Gastrocnemius medialis (tissue), 4 donors: ENCODE measurements at regions not wholly inside any gene's neighbourhood (a gene's known extent, or its start where the extent isn't known, plus 50 kb on each side); places are given as distances from the start of the nearest gene placed in this dataset.

ENCODE experiments used
- ATAC-seq, 2 donors: fragments of 150-250 bp; one replicate each; pipeline ENCODE4 v1.9.1; 2016
- DNase-seq, 2 donors: peaks; one replicate each; pipeline ENCODE4 v3.0.0-alpha.2; 2019
- H3K27ac ChIP-seq, 4 donors: fragments of 200-600 bp; sonication (generic); 1 replicate in 1 of 4; 2 replicates in 3 of 4; pipeline ENCODE4 v1.5.1; 2016 to 2018; ENCODE audit warnings: mild to moderate bottlenecking in 2 of 4, moderate library complexity in 1 of 4
- H3K27me3 ChIP-seq, 3 donors: fragments of 200-600 bp; sonication (generic) in 2 of 3; 1 replicate in 1 of 3; 2 replicates in 2 of 3; pipeline versions ENCODE4 v1.5.1 to v1.6.0; 2016 to 2019; ENCODE audit warnings: mild to moderate bottlenecking in 1 of 3, moderate library complexity in 1 of 3
- H3K36me3 ChIP-seq, 2 donors: fragments of 200-600 bp; sonication (generic) in 1 of 2; one replicate each; pipeline ENCODE4 v1.5.1; 2017 to 2018
- H3K4me1 ChIP-seq, 2 donors: fragments of 200-600 bp; sonication (generic) in 1 of 2; one replicate each; pipeline ENCODE4 v1.5.1; 2016 to 2017; ENCODE audit warnings: mild to moderate bottlenecking in 2 of 2
- H3K4me3 ChIP-seq, 4 donors: fragments of 200-600 bp; sonication (generic) in 3 of 4; 1 replicate in 1 of 4; 2 replicates in 3 of 4; pipeline ENCODE4 v1.5.1; 2016 to 2019; ENCODE audit warnings: mild to moderate bottlenecking in 2 of 4
- H3K9me3 ChIP-seq, 3 donors: fragments of 200-600 bp; sonication (generic) in 2 of 3; 1 replicate in 1 of 3; 2 replicates in 2 of 3; pipeline ENCODE4 v1.5.1; 2016 to 2019
- CTCF ChIP-seq, 5 experiments: fragments of 450-650 bp in 3 of 5; fragments of 200-600 bp in 2 of 5; sonication (generic) in 2 of 5; IDR thresholded peaks in 4 of 5; conservative IDR thresholded peaks in 1 of 5; 1 replicate in 4 of 5; 2 replicates in 1 of 5; pipeline ENCODE4 v1.5.1; 2016 to 2019; ENCODE audit warnings: antibody characterized with exemption in 5 of 5, mild to moderate bottlenecking in 3 of 5, moderate library complexity in 3 of 5
- POLR2A ChIP-seq, 2 donors: fragments of 450-650 bp; IDR thresholded peaks; one replicate each; pipeline ENCODE4 v1.6.1; 2017; ENCODE audit warnings: antibody characterized with exemption in 2 of 2, mild to moderate bottlenecking in 2 of 2, moderate library complexity in 2 of 2
- in situ Hi-C, 4 donors: fragments of 200-750 bp; cut with MboI; loops; one replicate each; pipeline versions ENCODE4 v1.15.0 to v1.8.0; 2017; ENCODE audit warnings: low sequenced_read_pairs in 4 of 4
- intact Hi-C: fragments of 100-400 bp; cut with DNase I; formaldehyde crosslinking; loops from one replicate; pipeline ENCODE4 v1.15.1; 2023; ENCODE audit warnings: low total_unique reads

DNA sequence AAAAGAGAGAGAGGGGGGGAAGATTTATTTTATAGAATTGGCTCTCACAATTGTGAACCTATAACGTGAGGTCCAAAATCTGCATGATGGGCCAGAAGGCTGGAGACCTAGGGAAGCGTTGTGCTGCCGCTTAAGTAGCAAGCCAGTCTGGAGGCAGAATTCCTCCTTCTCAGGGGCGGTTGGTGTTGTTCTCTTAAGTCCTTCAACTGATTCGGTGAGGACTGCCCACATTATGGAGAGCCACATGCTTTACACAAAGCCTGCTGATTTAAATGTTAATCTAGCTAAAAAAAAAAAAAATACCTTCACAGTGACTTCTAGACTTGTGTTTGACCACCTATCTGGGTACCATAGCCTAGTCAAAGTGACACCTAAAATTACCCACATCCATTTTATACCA, 64.2 kb upstream of the CKS2 start:
- in situ Hi-C loops, result no loop called here

GRCh38 chr9:89247431-89248353, 63.3 kb upstream of the CKS2 start:
- in situ Hi-C loops, result no loop called here
- H3K4me1 ChIP-seq, result no peaks in the 10 kb centered on the region

More for the DNA sequence above, 64.2 kb upstream of the CKS2 start:
- no peak overlapping the region for H3K27ac ChIP-seq
- ATAC-seq (no peak), DNase-seq (no peak)
- no peak overlapping the region for H3K4me3 ChIP-seq
- no peaks in the 10 kb centered on the region for H3K4me1 ChIP-seq
- H3K36me3 ChIP-seq, result no peaks in the 10 kb centered on the region
- no peaks in the 10 kb centered on the region for H3K9me3 ChIP-seq
- no peaks in the 10 kb centered on the region for H3K27me3 ChIP-seq
- TF ChIP-seq POLR2A (IDR thresholded peaks at IDR 0.05) (no peak), CTCF (IDR thresholded peaks at IDR 0.05 in 4 of 5, conservative IDR thresholded peaks at IDR 0.05 in 1 of 5) (no peak)
- intact Hi-C loops, result no loop called here

DNA sequence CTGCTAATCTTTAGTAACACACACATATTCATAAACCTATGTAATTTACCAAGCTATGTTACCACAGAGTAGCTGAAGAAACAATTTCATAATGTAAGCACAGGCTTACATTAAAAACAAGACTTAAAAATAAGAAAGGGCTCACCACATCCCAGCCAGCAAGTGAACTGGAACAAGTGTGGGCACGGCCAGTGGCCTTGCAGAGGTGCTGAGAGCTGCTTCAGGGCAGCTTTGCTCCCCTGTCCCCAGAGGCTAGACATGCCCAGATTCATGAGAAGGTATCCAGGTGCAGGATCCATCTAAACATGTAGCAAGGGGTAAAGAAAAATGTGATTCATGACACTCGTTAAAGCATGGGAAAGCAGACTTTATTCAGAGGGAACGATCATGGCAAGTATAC, 62.0 kb upstream of the CKS2 start:
- intact Hi-C loops, result no loop called here
- ATAC-seq, result no peak
- in situ Hi-C loops, result no loop called here
- Histone ChIP-seq H3K4me3 (no peak overlapping the region), H3K36me3 (no peaks in the 10 kb centered on the region), H3K4me1 (no peaks in the 10 kb centered on the region), H3K27ac (no peak overlapping the region), H3K27me3 (no peaks in the 10 kb centered on the region), H3K9me3 (no peaks in the 10 kb centered on the region)
- TF ChIP-seq CTCF (IDR thresholded peaks at IDR 0.05 in 4 of 5, conservative IDR thresholded peaks at IDR 0.05 in 1 of 5) (no peak), POLR2A (IDR thresholded peaks at IDR 0.05) (no peak)
- no peak for DNase-seq

More at GRCh38 chr9:89247431-89248353, 63.3 kb upstream of the CKS2 start:
- Histone ChIP-seq H3K36me3 (no peaks in the 10 kb centered on the region), H3K4me3 (no peak overlapping the region), H3K9me3 (no peaks in the 10 kb centered on the region), H3K27me3 (no peaks in the 10 kb centered on the region), H3K27ac (no peak overlapping the region)
- TF ChIP-seq POLR2A (IDR thresholded peaks at IDR 0.05), result no peak
- no peak for TF ChIP-seq CTCF (IDR thresholded peaks at IDR 0.05 in 4 of 5, conservative IDR thresholded peaks at IDR 0.05 in 1 of 5)
- DNase-seq, result no peak
- intact Hi-C loops, result no loop called here
- no peak for ATAC-seq

DNA sequence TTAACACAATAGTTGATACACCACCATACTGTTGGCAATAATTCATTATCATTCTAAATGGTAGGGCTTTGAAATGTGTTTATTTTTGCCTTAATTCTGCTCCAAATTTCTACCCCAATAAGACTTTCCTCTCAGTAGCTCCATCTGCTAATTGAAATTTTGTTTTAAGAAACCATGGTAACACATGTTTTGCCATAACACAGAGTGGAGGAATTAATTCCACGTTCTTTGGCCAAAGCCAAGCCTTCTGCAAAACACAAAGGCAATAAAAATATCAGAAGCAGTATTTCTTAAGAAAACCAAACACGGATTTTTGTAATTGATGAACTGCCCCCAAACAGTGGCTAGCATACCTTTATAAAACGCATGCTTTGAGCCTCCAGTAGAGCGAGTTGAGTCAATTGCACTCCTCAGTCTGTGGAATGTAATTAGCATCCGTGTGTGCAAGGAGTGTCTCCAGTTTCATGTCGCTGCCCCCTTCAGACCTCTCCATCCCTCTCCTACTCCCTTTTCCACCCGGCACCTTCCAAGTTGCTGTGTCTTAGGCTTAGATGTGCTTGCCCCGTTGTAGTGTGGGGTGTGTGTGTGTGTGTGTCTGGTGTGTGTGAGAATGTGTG, 58.2 kb upstream of the CKS2 start:
- H3K4me3 ChIP-seq, result no peak overlapping the region
- TF ChIP-seq CTCF (IDR thresholded peaks at IDR 0.05 in 4 of 5, conservative IDR thresholded peaks at IDR 0.05 in 1 of 5) (no peak), POLR2A (IDR thresholded peaks at IDR 0.05) (no peak)
- ATAC-seq (no peak), DNase-seq (no peak)
- no peaks in the 10 kb centered on the region for H3K9me3 ChIP-seq
- H3K27ac ChIP-seq, result no peak overlapping the region
- no peaks in the 10 kb centered on the region for H3K36me3 ChIP-seq
- in situ Hi-C loops (no loop called here), intact Hi-C loops (no loop called here)
- no peaks in the 10 kb centered on the region for H3K27me3 ChIP-seq
- H3K4me1 ChIP-seq, result no peaks in the 10 kb centered on the region
